Prostate gland (tissue), 2 donors: ENCODE measurements at regions not wholly inside any gene's neighbourhood (a gene's known extent, or its start where the extent isn't known, plus 50 kb on each side); places are given as distances from the start of the nearest gene placed in this dataset.

Source experiments
- DNase-seq: peaks from one replicate; pipeline ENCODE4 v3.0.0-alpha.2; 2019; ENCODE audit warnings: low spot score
- H3K27ac ChIP-seq, 2 donors: fragments of 200-600 bp; sonication (generic); 2 replicates each; pipeline ENCODE4 v1.5.1; 2017 to 2019
- H3K27me3 ChIP-seq: fragments of 200-600 bp; sonication (generic); replicated peaks from 2 replicates; pipeline ENCODE4 v1.5.1; 2019; ENCODE audit not compliant: insufficient read depth
- H3K36me3 ChIP-seq, 2 donors: fragments of 200-600 bp; sonication (generic); 1 replicate in 1 of 2; 2 replicates in 1 of 2; pipeline versions ENCODE4 v1.5.1 to v1.8.1; 2017 to 2019
- H3K4me1 ChIP-seq: fragments of 200-600 bp; sonication (generic); replicated peaks from 2 replicates; pipeline ENCODE4 v1.5.1; 2019
- H3K4me3 ChIP-seq, 2 donors: fragments of 200-600 bp; sonication (generic); 2 replicates each; pipeline ENCODE4 v1.5.1; 2017 to 2019
- H3K9me3 ChIP-seq: fragments of 200-600 bp; sonication (generic); 2 replicates; pipeline ENCODE4 v1.5.1; 2017
- POLR2A ChIP-seq: fragments of 450-650 bp; IDR thresholded peaks from one replicate; pipeline ENCODE4 v1.6.1; 2016; ENCODE audit warnings: antibody characterized with exemption, mild to moderate bottlenecking
- POLR2AphosphoS5 ChIP-seq: sonication (generic); formaldehyde crosslinking; IDR thresholded peaks from one replicate; pipeline ENCODE4 v1.6.1; 2017; ENCODE audit warnings: antibody characterized with exemption
- WGBS: methylation state at CpG from one replicate; pipeline ENCODE4 v1.1.5; 2018; 5-methylcytosine and 5-hydroxymethylcytosine counted together
- intact Hi-C: fragments of 100-400 bp; cut with DNase I; formaldehyde crosslinking; loops from one replicate; pipeline ENCODE4 v1.14.2; 2022
- TF ChIP-seq, protein P1 (sequence below), 4 experiments: fragments of 200-600 bp in 2 of 4; fragments of 450-650 bp in 2 of 4; sonication (generic) in 2 of 4; IDR thresholded peaks; 1 replicate in 3 of 4; 2 replicates in 1 of 4; pipeline ENCODE4 v1.5.1; 2016 to 2019; ENCODE audit warnings: antibody characterized with exemption in 4 of 4, mild to moderate bottlenecking in 2 of 4, moderate library complexity in 2 of 4

DNA sequence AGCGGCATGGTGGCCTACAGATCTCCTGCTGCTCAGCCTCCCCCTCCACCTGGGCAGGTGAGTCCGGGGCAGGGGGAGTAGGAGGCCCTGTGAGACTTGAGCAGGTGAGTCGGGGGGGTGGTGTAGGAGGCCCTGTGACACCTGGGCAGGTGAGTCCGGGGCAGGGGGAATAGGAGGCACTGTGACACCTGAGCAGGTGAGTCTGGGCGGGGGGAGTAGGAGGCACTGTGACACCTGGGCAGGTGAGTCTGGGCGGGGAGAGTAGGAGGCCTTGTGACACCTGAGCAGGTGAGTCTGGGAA lies 299.3 kb downstream of the BRD1 start:
- TF ChIP-seq, protein P1, sequence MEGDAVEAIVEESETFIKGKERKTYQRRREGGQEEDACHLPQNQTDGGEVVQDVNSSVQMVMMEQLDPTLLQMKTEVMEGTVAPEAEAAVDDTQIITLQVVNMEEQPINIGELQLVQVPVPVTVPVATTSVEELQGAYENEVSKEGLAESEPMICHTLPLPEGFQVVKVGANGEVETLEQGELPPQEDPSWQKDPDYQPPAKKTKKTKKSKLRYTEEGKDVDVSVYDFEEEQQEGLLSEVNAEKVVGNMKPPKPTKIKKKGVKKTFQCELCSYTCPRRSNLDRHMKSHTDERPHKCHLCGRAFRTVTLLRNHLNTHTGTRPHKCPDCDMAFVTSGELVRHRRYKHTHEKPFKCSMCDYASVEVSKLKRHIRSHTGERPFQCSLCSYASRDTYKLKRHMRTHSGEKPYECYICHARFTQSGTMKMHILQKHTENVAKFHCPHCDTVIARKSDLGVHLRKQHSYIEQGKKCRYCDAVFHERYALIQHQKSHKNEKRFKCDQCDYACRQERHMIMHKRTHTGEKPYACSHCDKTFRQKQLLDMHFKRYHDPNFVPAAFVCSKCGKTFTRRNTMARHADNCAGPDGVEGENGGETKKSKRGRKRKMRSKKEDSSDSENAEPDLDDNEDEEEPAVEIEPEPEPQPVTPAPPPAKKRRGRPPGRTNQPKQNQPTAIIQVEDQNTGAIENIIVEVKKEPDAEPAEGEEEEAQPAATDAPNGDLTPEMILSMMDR (IDR thresholded peaks at IDR 0.05) = no peak
- TF ChIP-seq POLR2A (no peak), POLR2AphosphoS5 (no peak)
- intact Hi-C loops = no loop called here
- Histone ChIP-seq H3K4me3 (no peak overlapping the region), H3K36me3 (no peaks in the 10 kb centered on the region), H3K9me3 (no peaks in the 10 kb centered on the region), H3K4me1 (no peaks in the 10 kb centered on the region), H3K27ac (no peak overlapping the region), H3K27me3 (peaks cover 8% of the 10 kb centered on the region)
- DNase-seq = no peak
- WGBS = 38% methylated on average over 6 of the region's 6 CpGs

- Histone ChIP-seq H3K27me3 (peaks cover 13% of the 10 kb centered on the region), H3K36me3 (no peaks in the 10 kb centered on the region), H3K4me3 (no peak overlapping the region), H3K9me3 (no peaks in the 10 kb centered on the region), H3K4me1 (no peaks in the 10 kb centered on the region), H3K27ac (no peak overlapping the region)
- TF ChIP-seq, protein P1 (IDR thresholded peaks at IDR 0.05) = no peak
- TF ChIP-seq POLR2AphosphoS5 (no peak), POLR2A (no peak)
- 78% methylated on average over 17 of the region's 17 CpGs for WGBS
- intact Hi-C loops = no loop called here
- DNase-seq = no peak
Measured at GRCh38 chr22:49527611-49528419, 299.9 kb downstream of the BRD1 start.

- intact Hi-C loops = no loop called here
- H3K4me3 ChIP-seq = no peak overlapping the region
- TF ChIP-seq POLR2AphosphoS5 (no peak), POLR2A (no peak)
- TF ChIP-seq, protein P1 (IDR thresholded peaks at IDR 0.05) = no peak
- H3K9me3 ChIP-seq = no peaks in the 10 kb centered on the region
- DNase-seq = no peak
- peaks cover 11% of the 10 kb centered on the region for H3K27me3 ChIP-seq
- H3K36me3 ChIP-seq = no peaks in the 10 kb centered on the region
- WGBS = 56% methylated on average over 14 of the region's 14 CpGs
- no peaks in the 10 kb centered on the region for H3K4me1 ChIP-seq
- H3K27ac ChIP-seq = no peak overlapping the region
Measured at GRCh38 chr22:49525801-49526535, 301.7 kb downstream of the BRD1 start.

DNA sequence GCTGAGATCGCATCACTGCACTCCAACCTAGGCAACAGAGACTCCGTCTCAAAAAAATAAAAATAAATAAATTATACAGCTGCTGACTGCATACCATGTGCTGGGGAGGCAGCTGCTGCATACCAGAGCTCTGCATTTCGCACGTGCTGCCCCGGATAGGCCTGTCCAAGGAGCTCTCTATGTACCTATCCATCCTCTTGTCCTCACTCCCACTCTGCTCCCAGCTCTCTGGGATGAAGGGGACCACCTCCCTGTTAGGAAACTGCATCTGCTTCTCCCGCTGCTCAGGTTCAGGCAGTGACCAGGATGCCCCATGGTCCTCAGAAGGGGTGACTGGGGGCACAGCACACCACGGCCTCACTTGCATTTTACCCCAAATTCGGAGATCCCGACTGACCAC lies 302.3 kb downstream of the BRD1 start:
- no peak overlapping the region for H3K4me3 ChIP-seq
- WGBS = 66% methylated on average over 9 of the region's 9 CpGs
- peaks cover 11% of the 10 kb centered on the region for H3K27me3 ChIP-seq
- no peak overlapping the region for H3K27ac ChIP-seq
- H3K36me3 ChIP-seq = no peaks in the 10 kb centered on the region
- no peak for DNase-seq
- intact Hi-C loops = no loop called here
- no peaks in the 10 kb centered on the region for H3K4me1 ChIP-seq
- TF ChIP-seq, protein P1 (IDR thresholded peaks at IDR 0.05) = no peak
- TF ChIP-seq POLR2A (no peak), POLR2AphosphoS5 (no peak)
- H3K9me3 ChIP-seq = no peaks in the 10 kb centered on the region

DNA sequence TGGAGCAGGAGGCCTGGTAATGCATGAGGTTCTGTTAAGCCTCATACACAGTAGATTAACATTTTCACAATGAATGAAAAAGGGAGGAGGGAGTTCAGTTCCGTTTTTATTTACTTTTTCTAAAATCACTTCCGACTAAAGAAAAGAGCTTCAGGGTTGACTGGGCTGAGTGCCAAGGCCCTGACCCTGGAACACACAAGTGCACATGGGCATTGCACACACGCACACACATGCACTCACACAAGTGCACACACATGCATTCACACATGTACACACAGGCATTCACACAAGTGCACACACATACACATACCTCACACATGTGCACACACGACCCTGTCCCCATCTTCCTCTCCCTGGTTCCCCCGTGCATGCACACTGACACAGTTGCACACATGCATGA lies 303.3 kb downstream of the BRD1 start:
- WGBS = 23% methylated on average over 5 of the region's 5 CpGs
- Histone ChIP-seq H3K4me3 (no peak overlapping the region), H3K27ac (no peak overlapping the region), H3K4me1 (no peaks in the 10 kb centered on the region), H3K27me3 (peaks cover 11% of the 10 kb centered on the region), H3K9me3 (no peaks in the 10 kb centered on the region), H3K36me3 (no peaks in the 10 kb centered on the region)
- TF ChIP-seq POLR2AphosphoS5 (no peak), POLR2A (no peak)
- TF ChIP-seq, protein P1 (IDR thresholded peaks at IDR 0.05) = no peak
- intact Hi-C loops = no loop called here
- DNase-seq = no peak
